ENCODE measurements at regions not wholly inside any gene's neighbourhood (a gene's known extent, or its start where the extent isn't known, plus 50 kb on each side); places are given as distances from the start of the nearest gene placed in this dataset.

DNA sequence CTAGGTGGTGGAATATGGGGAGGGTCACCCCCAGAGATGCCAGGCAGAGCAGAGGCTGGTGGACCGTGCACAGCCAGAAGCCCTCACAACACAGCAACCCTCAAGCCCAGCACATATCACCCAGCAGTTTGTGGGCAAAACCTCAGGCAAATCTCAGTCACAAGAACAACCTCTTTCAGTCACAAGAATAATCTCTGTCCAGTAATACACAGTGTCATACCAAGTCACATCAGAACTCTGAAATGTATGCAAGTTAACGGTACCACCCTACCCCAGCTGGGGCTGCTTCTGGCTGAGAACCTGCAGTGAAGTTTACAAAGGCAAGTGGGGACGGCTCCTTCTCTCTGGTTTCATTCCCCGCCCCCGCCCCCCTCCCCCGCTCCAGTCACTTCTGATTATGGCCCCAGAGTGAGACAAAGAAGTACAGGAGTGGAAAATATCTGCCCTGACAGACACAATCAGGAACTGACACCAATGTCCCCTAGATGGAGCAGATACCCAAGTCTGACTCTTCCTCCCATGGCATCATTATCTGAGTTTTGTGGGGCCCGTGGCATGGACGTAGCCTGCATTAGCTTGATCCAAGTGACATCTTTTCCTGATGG, 480.9 kb upstream of the TMEM132C start:
- DNase-seq (ENCODE audit: low read depth): no peak
- TF ChIP-seq POLR2A (IDR thresholded peaks at IDR 0.05; ENCODE audit: extremely low read depth, insufficient read length) (no peak), MYC (IDR thresholded peaks at IDR 0.05; ENCODE audit: low read depth, low read length) (no peak)
- TF ChIP-seq, protein P1, sequence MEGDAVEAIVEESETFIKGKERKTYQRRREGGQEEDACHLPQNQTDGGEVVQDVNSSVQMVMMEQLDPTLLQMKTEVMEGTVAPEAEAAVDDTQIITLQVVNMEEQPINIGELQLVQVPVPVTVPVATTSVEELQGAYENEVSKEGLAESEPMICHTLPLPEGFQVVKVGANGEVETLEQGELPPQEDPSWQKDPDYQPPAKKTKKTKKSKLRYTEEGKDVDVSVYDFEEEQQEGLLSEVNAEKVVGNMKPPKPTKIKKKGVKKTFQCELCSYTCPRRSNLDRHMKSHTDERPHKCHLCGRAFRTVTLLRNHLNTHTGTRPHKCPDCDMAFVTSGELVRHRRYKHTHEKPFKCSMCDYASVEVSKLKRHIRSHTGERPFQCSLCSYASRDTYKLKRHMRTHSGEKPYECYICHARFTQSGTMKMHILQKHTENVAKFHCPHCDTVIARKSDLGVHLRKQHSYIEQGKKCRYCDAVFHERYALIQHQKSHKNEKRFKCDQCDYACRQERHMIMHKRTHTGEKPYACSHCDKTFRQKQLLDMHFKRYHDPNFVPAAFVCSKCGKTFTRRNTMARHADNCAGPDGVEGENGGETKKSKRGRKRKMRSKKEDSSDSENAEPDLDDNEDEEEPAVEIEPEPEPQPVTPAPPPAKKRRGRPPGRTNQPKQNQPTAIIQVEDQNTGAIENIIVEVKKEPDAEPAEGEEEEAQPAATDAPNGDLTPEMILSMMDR (IDR thresholded peaks at IDR 0.05; ENCODE audit: low read depth, low read length): no peak
- TF ChIP-seq, protein P2, sequence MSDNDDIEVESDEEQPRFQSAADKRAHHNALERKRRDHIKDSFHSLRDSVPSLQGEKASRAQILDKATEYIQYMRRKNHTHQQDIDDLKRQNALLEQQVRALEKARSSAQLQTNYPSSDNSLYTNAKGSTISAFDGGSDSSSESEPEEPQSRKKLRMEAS (IDR thresholded peaks at IDR 0.05; ENCODE audit: low read depth, low read length): no peak
- H3K4me3 ChIP-seq (ENCODE audit: low read depth, low read length): no peak overlapping the region

DNA sequence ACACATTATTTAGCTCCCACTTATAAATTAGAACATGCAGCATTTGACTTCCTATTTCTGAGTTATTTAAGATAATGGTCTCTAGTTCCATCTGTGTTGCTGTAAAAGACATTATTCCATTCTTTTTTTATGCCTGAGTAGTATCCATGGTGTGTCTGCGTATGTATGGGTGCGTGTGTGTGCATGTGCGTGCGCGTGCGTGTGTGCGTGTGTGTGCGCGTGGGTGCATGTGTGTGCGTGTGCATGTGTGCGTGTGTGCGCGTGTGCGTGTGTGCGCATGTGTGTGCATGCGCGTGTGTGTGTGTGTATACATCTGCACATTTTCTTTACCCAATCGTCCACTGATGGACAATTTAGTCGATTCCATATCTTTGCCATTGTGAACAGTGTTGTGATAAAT, 479.4 kb upstream of the TMEM132C start:
- DNase-seq (ENCODE audit: low read depth): no peak
- no peak for TF ChIP-seq POLR2A (IDR thresholded peaks at IDR 0.05; ENCODE audit: extremely low read depth, insufficient read length)
- TF ChIP-seq, protein P1 (IDR thresholded peaks at IDR 0.05; ENCODE audit: low read depth, low read length): no peak
- TF ChIP-seq, protein P2 (IDR thresholded peaks at IDR 0.05; ENCODE audit: low read depth, low read length): no peak
- no peak for TF ChIP-seq MYC (IDR thresholded peaks at IDR 0.05; ENCODE audit: low read depth, low read length)
- no peak overlapping the region for H3K4me3 ChIP-seq (ENCODE audit: low read depth, low read length)

DNA sequence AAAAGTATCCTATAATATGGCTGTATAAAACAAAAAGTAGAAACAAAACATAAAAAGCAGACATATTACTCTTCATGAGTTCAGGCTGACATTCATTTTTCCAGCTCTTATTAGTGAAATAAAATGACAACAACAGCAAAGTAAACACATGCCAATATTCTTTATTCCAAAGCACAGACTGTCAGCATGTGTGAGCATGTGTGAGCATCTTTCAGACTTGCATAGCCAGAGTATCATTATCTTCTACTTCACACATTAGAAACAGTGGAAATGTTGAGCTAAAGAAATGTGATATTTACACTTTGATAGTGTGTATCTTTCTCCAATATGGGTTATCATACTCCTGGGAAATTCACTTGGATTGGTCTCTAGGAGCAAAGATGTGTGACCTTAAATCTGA, 476.6 kb upstream of the TMEM132C start:
- TF ChIP-seq, protein P1 (IDR thresholded peaks at IDR 0.05; ENCODE audit: low read depth, low read length): no peak
- no peak for TF ChIP-seq POLR2A (IDR thresholded peaks at IDR 0.05; ENCODE audit: extremely low read depth, insufficient read length)
- TF ChIP-seq MYC (IDR thresholded peaks at IDR 0.05; ENCODE audit: low read depth, low read length): no peak
- TF ChIP-seq, protein P2 (IDR thresholded peaks at IDR 0.05; ENCODE audit: low read depth, low read length): no peak
- no peak overlapping the region for H3K4me3 ChIP-seq (ENCODE audit: low read depth, low read length)

DNA sequence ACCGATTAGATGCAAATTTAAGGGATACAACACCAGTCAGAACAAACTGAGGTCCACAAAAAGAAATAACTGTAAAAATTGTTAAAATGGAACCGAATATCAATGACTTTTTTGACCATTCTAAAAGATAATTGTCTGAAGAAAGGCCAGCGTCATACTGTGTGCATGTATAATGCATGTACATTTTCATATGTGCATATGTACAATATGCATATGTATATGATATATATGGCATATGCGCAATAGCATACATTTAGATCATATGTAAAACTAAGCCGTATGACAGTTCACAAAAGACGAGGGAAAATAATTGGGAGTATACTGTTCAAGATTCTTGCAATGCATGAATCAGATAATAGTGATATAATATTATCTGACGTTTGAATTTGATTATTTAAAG, 475.8 kb upstream of the TMEM132C start:
- TF ChIP-seq, protein P2 (IDR thresholded peaks at IDR 0.05; ENCODE audit: low read depth, low read length): no peak
- no peak for TF ChIP-seq POLR2A (IDR thresholded peaks at IDR 0.05; ENCODE audit: extremely low read depth, insufficient read length)
- no peak for TF ChIP-seq MYC (IDR thresholded peaks at IDR 0.05; ENCODE audit: low read depth, low read length)
- TF ChIP-seq, protein P1 (IDR thresholded peaks at IDR 0.05; ENCODE audit: low read depth, low read length): no peak
- DNase-seq (ENCODE audit: low read depth): no peak
- H3K4me3 ChIP-seq (ENCODE audit: low read depth, low read length): no peak overlapping the region

More for the DNA sequence above, 476.6 kb upstream of the TMEM132C start:
- no peak for DNase-seq (ENCODE audit: low read depth)

DNA sequence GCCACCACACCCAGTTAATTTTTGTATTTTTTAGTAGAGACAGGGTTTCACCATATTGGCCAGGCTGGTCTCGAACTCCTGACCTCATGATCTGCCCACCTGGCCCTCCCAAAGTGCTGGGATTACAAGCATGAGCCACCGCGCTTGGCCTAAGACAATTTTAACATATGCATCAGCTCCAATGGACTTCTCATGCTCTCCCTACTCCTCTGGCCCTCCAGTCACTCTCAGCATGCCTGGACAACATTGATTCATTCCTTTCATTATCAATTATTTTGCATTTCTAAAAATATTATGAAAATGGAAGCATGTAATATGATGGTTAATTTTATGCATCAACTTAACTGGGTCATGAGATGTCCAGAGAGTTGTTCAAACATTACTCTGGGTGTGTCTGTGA, 469.1 kb upstream of the TMEM132C start:
- TF ChIP-seq, protein P1 (IDR thresholded peaks at IDR 0.05; ENCODE audit: low read depth, low read length): no peak
- no peak for TF ChIP-seq MYC (IDR thresholded peaks at IDR 0.05; ENCODE audit: low read depth, low read length)
- TF ChIP-seq, protein P2 (IDR thresholded peaks at IDR 0.05; ENCODE audit: low read depth, low read length): no peak
- no peak for TF ChIP-seq POLR2A (IDR thresholded peaks at IDR 0.05; ENCODE audit: extremely low read depth, insufficient read length)
- no peak overlapping the region for H3K4me3 ChIP-seq (ENCODE audit: low read depth, low read length)
- DNase-seq (ENCODE audit: low read depth): no peak
